BJ (cell line): ENCODE measurements at regions not wholly inside any gene's neighbourhood (a gene's known extent, or its start where the extent isn't known, plus 50 kb on each side); places are given as distances from the start of the nearest gene placed in this dataset.

ENCODE experiments used
- CTCF ChIA-PET: fragments of 350-600 bp; formaldehyde crosslinking; extraction: SDS; loops from one replicate; lab custom pipeline; 2021; ENCODE audit warnings: antibody characterized with exemption, inconsistent platforms; lab: Yijun Ruan, JAX
- POLR2A ChIA-PET: fragments of 300-600 bp; sonication (Branson Sonifier 250); formaldehyde crosslinking; extraction: SDS; loops from one replicate; lab custom pipeline; 2021; ENCODE audit warnings: antibody characterized with exemption; lab: Charles Lee
- DNase-seq: peaks from one replicate; pipeline ENCODE4 v3.0.0-alpha.2; 2011; ENCODE audit warnings: low read depth
- H3K27me3 ChIP-seq: 2 replicates; pipeline ENCODE4 v1.6.0; 2011; ENCODE audit warnings: low read length; ENCODE audit not compliant: control insufficient read depth, insufficient read depth
- H3K36me3 ChIP-seq: 2 replicates; pipeline ENCODE4 v1.5.1; 2011; ENCODE audit warnings: low read length; ENCODE audit not compliant: control insufficient read depth, insufficient read depth
- H3K4me3 ChIP-seq: 2 replicates; pipeline ENCODE4 v1.5.1; 2011; ENCODE audit warnings: low read depth, mild to moderate bottlenecking, control low read depth, low read length
- CTCF ChIP-seq: IDR thresholded peaks from 2 replicates; pipeline ENCODE4 v1.5.1; 2011; ENCODE audit warnings: low read depth, mild to moderate bottlenecking, control low read depth, inconsistent platforms, low read length, moderate library complexity; ENCODE audit not compliant: insufficient read depth

- ChIA-PET CTCF (interaction anchor here (0.5 kb wide), 1 partner anchor 13 kb away, joined by 3 read pairs; no protein-coding TSS in a partner anchor), POLR2A (no interaction called here)
- Histone ChIP-seq H3K36me3 (no peaks in the 10 kb centered on the region), H3K4me3 (no peak overlapping the region), H3K27me3 (no peaks in the 10 kb centered on the region)
- no peak for DNase-seq
- no peak for TF ChIP-seq CTCF
These were observed 246.7 kb downstream of the MAFB start for GRCh38 chr20:40442181-40442963.

GRCh38 chr20:40441771-40442170 is 247.3 kb downstream of the MAFB start:
- no peak for DNase-seq
- CTCF ChIA-PET = no interaction called here
- Histone ChIP-seq H3K36me3 (no peaks in the 10 kb centered on the region), H3K4me3 (no peak overlapping the region), H3K27me3 (no peaks in the 10 kb centered on the region)
- no peak for TF ChIP-seq CTCF
- POLR2A ChIA-PET = no interaction called here

- no peak overlapping the region for H3K4me3 ChIP-seq
- H3K27me3 ChIP-seq = no peaks in the 10 kb centered on the region
- CTCF ChIA-PET = no interaction called here
- no peak for TF ChIP-seq CTCF
- H3K36me3 ChIP-seq = no peaks in the 10 kb centered on the region
- POLR2A ChIA-PET = interaction anchor here (0.6 kb wide), 1 partner anchor 473 kb away, joined by 4 read pairs; no protein-coding TSS in a partner anchor
- no peak for DNase-seq
These were observed 250.7 kb downstream of the MAFB start for GRCh38 chr20:40438161-40438830.

GRCh38 chr20:40436011-40436410 is 253.0 kb downstream of the MAFB start:
- no peak for TF ChIP-seq CTCF
- no peaks in the 10 kb centered on the region for H3K27me3 ChIP-seq
- H3K4me3 ChIP-seq = no peak overlapping the region
- ChIA-PET CTCF (no interaction called here), POLR2A (no interaction called here)
- H3K36me3 ChIP-seq = no peaks in the 10 kb centered on the region
- no peak for DNase-seq

GRCh38 chr20:40435146-40435895 is 253.7 kb downstream of the MAFB start:
- Histone ChIP-seq H3K36me3 (no peaks in the 10 kb centered on the region), H3K4me3 (no peak overlapping the region), H3K27me3 (no peaks in the 10 kb centered on the region)
- no peak for TF ChIP-seq CTCF
- DNase-seq = no peak
- CTCF ChIA-PET = no interaction called here
- POLR2A ChIA-PET = no interaction called here
